Esophagus squamous epithelium (tissue), 5 donors: ENCODE measurements at regions not wholly inside any gene's neighbourhood (a gene's known extent, or its start where the extent isn't known, plus 50 kb on each side); places are given as distances from the start of the nearest gene placed in this dataset.

Experiments
- DNase-seq: peaks from one replicate; lab custom pipeline; 2025; lab: John Stamatoyannopoulos, UW
- H3K27ac ChIP-seq, 4 donors: fragments of 200-600 bp; sonication (generic); one replicate each; pipeline ENCODE4 v1.5.1; 2016 to 2019; ENCODE audit warnings: mild to moderate bottlenecking in 1 of 4
- H3K27me3 ChIP-seq, 4 donors: fragments of 200-600 bp; sonication (generic); 1 replicate in 3 of 4; 2 replicates in 1 of 4; pipeline versions ENCODE4 v1.5.1 to v1.6.0; 2017 to 2021; ENCODE audit warnings: antibody characterized with exemption in 1 of 4
- H3K36me3 ChIP-seq, 3 donors: fragments of 200-600 bp; sonication (generic); one replicate each; pipeline ENCODE4 v1.5.1; 2016 to 2019
- H3K4me1 ChIP-seq, 3 donors: fragments of 200-600 bp; sonication (generic); one replicate each; pipeline ENCODE4 v1.5.1; 2017 to 2019
- H3K4me3 ChIP-seq, 4 donors: fragments of 200-600 bp; sonication (generic); 1 replicate in 3 of 4; 2 replicates in 1 of 4; pipeline ENCODE4 v1.5.1; 2016 to 2019; ENCODE audit warnings: mild to moderate bottlenecking in 2 of 4, moderate library complexity in 1 of 4
- H3K9me3 ChIP-seq, 3 donors: fragments of 200-600 bp; sonication (generic); one replicate each; pipeline ENCODE4 v1.5.1; 2016 to 2019
- CTCF ChIP-seq, 6 experiments: fragments of 450-650 bp in 4 of 6; fragments of 200-600 bp in 2 of 6; sonication (generic) in 2 of 6; IDR thresholded peaks; one replicate each; pipeline ENCODE4 v1.5.1; 2016 to 2019; ENCODE audit warnings: antibody characterized with exemption in 6 of 6, mild to moderate bottlenecking in 4 of 6, moderate library complexity in 4 of 6
- POLR2A ChIP-seq, 4 donors: fragments of 450-650 bp; IDR thresholded peaks; one replicate each; pipeline ENCODE4 v1.6.1; 2017; ENCODE audit warnings: antibody characterized with exemption in 4 of 4, mild to moderate bottlenecking in 4 of 4, moderate library complexity in 3 of 4
- WGBS, 2 donors: methylation state at CpG; one replicate each; pipeline ENCODE4 v1.1.5; 2018; 5-methylcytosine and 5-hydroxymethylcytosine counted together
- intact Hi-C: fragments of 100-400 bp; cut with DNase I; formaldehyde crosslinking; loops from one replicate; pipeline ENCODE4 v1.15.0; 2022
- donor health status: DM: yes; HTN: yes; CAD: no.

- DNase-seq = no peak
- Histone ChIP-seq H3K36me3 (no peaks in the 10 kb centered on the region), H3K9me3 (no peaks in the 10 kb centered on the region), H3K4me3 (no peak overlapping the region), H3K4me1 (no peaks in the 10 kb centered on the region), H3K27me3 (no peaks in the 10 kb centered on the region), H3K27ac (no peak overlapping the region)
- intact Hi-C loops = no loop called here
- TF ChIP-seq POLR2A (IDR thresholded peaks at IDR 0.05) = no peak
- TF ChIP-seq CTCF (IDR thresholded peaks at IDR 0.05) = no peak
- WGBS, 2 donors = 77 to 90% methylated on average over 2 of the region's 2 CpGs
These were observed 353.7 kb upstream of the ZNF521 start for GRCh38 chr18:25705650-25706049.

GRCh38 chr18:25704494-25704893 is 352.5 kb upstream of the ZNF521 start:
- Histone ChIP-seq H3K4me1 (no peaks in the 10 kb centered on the region), H3K4me3 (no peak overlapping the region), H3K9me3 (no peaks in the 10 kb centered on the region), H3K27ac (no peak overlapping the region), H3K27me3 (no peaks in the 10 kb centered on the region), H3K36me3 (no peaks in the 10 kb centered on the region)
- no peak for DNase-seq
- TF ChIP-seq POLR2A (IDR thresholded peaks at IDR 0.05) (no peak), CTCF (IDR thresholded peaks at IDR 0.05) (no peak)
- intact Hi-C loops = no loop called here
- 72 to 87% methylated on average over 10 of the region's 10 CpGs for WGBS, 2 donors

- H3K27ac ChIP-seq = no peak overlapping the region
- intact Hi-C loops = no loop called here
- no peak for DNase-seq
- TF ChIP-seq POLR2A (IDR thresholded peaks at IDR 0.05) (no peak), CTCF (IDR thresholded peaks at IDR 0.05) (no peak)
- no peaks in the 10 kb centered on the region for H3K36me3 ChIP-seq
- WGBS, 2 donors = 61 to 81% methylated on average over 6 of the region's 6 CpGs
- H3K4me1 ChIP-seq = no peaks in the 10 kb centered on the region
- H3K9me3 ChIP-seq = no peaks in the 10 kb centered on the region
- H3K4me3 ChIP-seq = no peak overlapping the region
- no peaks in the 10 kb centered on the region for H3K27me3 ChIP-seq
These were observed 352.1 kb upstream of the ZNF521 start for GRCh38 chr18:25704071-25704470.

- Histone ChIP-seq H3K9me3 (no peaks in the 10 kb centered on the region), H3K4me3 (no peak overlapping the region), H3K27ac (no peak overlapping the region), H3K4me1 (no peaks in the 10 kb centered on the region), H3K27me3 (no peaks in the 10 kb centered on the region), H3K36me3 (no peaks in the 10 kb centered on the region)
- intact Hi-C loops = no loop called here
- no peak for DNase-seq
- TF ChIP-seq CTCF (IDR thresholded peaks at IDR 0.05) = no peak
- no peak for TF ChIP-seq POLR2A (IDR thresholded peaks at IDR 0.05)
- 83 to 91% methylated on average over 5 of the region's 5 CpGs for WGBS, 2 donors
These were observed 349.9 kb upstream of the ZNF521 start for GRCh38 chr18:25701821-25702220.

- WGBS, 2 donors = 62 to 65% methylated on average over 3 of the region's 3 CpGs
- Histone ChIP-seq H3K4me3 (no peak overlapping the region), H3K27me3 (no peaks in the 10 kb centered on the region), H3K27ac (no peak overlapping the region), H3K9me3 (no peaks in the 10 kb centered on the region), H3K36me3 (no peaks in the 10 kb centered on the region), H3K4me1 (no peaks in the 10 kb centered on the region)
- intact Hi-C loops = no loop called here
- DNase-seq = no peak
- TF ChIP-seq CTCF (IDR thresholded peaks at IDR 0.05) = no peak
- no peak for TF ChIP-seq POLR2A (IDR thresholded peaks at IDR 0.05)
These were observed 335.1 kb upstream of the ZNF521 start for GRCh38 chr18:25686960-25687500.
